NCI-H1417 treated with DMSO at 0.1 percent for 48 hours (cell line): ENCODE measurements at regions not wholly inside any gene's neighbourhood (a gene's known extent, or its start where the extent isn't known, plus 50 kb on each side); places are given as distances from the start of the nearest gene placed in this dataset.

ENCODE experiments used
- DNase-seq: peaks from one replicate; lab custom pipeline; 2025; lab: John Stamatoyannopoulos, UW

DNA sequence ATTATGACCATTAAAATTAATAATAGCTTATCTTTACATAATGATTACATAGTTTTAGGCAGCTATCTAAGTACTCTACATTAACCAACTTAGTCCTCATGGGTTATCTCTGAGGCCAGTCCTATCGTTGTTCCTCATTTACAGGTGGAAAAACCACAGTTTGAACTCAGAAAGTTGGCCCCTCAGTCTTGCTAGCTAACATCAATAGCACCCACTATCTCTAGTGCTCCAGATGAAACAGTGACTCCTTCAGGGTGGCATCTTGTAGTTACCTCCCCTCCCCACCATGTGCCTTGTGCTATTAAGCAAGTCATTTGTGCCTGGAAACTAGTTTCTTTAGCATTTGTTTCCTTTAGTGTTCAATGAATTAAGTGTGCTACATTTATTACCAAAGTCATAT lies 1086.7 kb downstream of the EFNB2 start:
- no peak for DNase-seq

DNA sequence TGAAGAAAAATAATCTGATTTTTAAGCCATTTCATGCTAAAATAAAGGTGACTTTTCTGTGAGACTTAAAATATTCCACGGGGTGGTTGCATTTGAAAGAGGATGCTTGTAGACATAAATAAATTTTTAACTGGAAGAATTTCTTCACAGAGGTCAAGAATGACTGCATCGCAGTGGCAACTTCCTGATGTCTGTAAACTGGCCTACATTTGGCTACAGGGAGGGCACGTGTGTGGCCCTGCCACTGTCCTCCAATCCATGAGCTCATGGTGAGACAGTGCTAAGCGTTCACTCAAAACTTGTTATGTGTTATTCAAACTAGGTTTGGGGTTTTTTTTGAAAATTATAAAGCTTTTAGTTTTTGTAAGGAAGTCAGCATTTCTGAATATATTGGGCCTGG lies 1089.3 kb downstream of the EFNB2 start:
- no peak for DNase-seq

DNA sequence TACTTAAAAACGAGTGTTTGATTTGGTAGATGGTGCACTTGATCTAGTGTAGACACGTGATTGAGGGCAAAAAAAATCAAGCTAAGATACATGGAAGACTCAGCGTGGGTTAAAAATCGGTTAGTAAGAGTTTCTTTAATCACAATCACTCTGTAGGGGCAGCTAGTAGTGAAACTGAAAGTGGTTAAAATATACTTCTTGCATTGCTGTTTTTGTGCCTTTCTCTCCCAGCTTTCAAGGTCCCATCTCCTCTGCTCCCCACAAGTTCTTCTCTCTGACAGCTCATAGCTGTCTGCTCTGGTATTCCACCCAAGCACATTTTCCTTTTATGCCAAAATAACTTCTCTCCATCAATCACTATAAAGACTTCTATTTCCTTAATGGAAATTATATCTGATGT lies 1089.7 kb downstream of the EFNB2 start:
- DNase-seq: no peak

DNA sequence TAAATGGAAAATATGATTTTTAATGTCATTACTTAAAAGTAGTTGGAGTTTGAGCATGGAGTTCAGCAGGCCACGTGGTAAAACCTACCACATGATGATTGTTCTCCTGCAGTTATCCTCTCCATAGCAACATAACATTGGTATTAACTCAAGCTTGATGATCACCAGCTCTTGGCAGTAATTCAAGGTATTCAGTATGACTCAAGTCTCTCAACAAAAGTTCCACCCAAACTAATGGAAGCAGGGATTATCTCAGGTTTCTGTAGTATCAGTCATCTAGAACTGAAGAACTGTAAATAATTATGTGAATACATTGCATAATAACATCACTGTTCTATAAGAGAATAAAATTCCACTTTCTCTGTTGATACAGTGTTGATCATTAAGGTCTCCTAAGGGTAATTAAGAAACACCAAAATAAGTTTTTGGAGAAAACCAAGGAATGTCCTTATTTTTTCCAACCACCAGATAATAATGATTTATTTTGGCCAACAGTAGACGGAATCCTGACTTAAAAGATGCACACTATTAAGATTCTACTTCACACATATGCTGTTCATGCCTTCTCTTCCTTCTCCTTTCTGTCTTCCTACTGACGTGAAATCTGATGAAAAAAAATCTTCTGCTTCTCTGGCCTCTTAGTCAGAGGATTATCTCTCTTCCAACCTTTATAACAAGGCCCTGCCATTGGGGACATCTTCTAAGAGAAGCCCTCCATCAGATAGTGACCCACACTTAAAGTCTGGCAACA lies 1092.3 kb downstream of the EFNB2 start:
- DNase-seq: no peak

DNA sequence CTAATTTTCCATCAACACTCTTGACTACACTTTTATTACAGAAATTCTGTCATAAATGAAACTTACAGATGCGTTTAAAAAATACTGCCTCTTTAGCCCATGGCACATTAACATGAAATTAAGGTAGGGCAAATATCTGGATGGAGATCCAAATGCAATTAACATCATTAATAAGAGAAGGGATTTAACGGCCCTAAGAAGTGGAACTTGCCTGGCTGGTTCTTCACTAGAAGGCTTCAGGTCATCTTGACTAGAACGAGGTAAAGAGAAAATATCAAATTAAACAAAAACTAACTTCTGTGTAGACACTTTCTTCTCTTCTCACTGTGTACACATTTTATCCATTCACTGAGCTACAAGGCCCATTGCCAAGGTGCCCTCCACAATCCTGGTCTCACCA lies 1093.4 kb downstream of the EFNB2 start:
- DNase-seq: no peak

DNA sequence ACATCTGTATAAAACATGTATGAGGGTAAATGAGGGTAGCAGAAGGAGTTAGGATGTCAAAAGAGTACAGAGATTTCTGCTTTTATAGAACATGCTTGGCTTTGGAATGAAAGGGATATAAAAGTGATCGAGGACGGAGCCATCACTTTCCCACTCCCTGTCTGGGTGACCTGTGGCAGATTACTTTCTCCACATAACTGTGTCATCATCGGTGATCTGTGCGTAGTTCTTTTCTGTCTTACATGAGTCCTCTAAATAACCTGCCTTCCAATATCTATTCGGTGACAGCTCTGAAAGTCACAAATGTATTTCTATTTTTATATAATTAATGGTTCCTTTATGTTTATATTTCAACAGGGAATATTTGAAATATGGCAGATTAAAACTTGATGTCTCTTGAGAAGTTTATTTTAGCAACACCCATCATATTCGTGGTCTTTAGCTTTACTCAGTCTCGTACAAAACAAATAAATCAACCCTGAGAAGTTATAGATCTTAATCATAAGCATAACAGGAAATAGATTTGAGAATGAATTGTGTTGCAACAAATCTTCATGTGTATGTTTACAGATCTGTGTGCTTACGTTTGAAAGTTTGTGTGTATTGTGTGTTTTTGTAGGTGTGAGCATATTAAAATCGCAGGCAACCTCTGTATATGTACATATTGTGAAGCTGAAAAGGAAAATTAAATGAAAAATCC lies 1094.3 kb downstream of the EFNB2 start:
- no peak for DNase-seq

DNA sequence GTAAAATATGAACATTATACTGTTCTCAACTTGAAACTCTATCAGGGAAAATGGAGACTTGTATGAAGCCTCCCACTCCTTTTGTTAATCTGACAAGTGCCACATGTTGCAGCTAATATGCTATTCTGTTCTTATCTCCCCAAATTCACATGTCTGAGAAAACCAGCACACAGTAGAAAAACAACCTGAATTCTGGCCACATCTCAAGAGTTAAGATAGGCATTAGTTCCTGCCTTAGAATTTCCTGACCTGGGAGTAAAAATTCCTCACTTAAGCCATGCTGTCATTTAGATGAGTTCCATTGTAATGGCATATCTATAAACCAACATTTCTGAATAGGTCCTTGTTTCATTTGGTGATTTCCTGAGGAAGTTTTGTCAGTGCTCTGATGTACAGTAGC lies 1098.5 kb downstream of the EFNB2 start:
- DNase-seq: no peak

DNA sequence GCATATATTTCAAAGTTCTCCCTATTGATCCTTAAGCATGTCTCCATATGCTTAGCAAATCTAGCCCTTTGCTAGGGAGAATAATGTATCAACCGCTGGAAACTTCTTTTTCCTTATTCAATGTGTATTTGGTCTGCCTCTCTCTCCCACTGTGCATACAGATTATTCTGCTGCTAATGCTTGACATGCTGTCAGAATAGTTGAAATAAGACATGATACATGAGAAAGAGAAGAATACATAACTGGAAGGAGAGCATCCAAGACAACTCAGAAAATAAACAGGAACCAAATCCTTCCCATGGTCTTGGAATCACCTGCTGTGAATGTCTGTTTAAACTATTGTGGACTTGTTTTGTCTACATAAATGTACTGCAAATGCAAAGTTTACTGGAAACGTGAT lies 1103.0 kb downstream of the EFNB2 start:
- DNase-seq: no peak

DNA sequence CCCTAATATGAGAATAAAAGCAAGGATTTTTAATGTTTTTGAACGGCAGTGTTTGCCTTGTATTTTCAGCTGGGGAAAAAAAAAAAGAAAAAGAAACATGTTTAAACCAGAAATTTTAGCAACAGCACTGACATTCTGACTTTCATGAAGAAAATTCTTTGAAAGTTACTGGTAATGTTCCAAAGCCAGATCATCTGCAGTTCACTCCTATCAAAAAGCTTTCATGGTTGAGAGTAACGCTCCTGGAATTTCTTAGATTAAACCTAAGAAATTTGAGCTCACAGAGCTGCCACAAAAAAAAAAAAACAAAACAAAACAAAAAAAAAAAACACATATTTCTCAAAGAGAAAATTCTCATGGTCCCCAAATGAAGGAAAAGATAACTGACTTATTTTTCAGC lies 1106.7 kb downstream of the EFNB2 start:
- no peak for DNase-seq

DNA sequence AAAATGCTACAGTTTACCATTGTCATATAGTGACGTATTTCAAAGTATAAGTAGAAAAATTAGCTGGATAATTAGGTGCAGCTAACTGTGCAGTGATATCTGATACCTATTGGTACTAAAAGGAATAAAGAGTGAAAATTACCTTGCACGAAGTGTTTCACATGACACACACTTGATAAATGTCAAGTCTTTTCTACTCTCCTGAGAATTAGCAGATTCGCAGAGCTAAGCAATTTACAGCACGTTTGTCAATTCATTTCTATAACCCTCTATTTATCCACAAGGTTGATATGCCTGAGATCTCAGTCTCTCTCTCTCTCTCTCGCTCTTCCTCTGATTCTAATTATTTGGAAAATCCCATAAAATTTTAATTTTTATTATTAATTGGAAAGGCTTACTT lies 1109.0 kb downstream of the EFNB2 start:
- no peak for DNase-seq

DNA sequence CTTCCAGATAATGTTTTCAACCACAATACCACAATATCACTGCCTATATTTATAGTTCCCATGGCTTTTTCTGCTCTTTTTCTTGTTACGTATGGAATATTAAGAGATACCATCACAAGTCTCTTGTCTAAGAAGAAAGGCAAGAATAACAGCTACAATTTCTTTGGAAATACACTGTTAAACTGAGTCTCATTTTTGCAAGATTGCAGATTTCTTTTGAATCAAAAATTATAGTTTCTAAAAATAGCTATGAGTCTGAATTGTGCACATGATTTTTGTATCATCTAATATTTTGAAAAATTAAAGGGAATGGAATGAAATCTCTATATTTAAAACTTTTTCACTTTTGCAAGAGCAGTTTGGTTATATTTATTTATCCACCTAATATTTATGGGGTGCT lies 1120.8 kb downstream of the EFNB2 start:
- DNase-seq: no peak

DNA sequence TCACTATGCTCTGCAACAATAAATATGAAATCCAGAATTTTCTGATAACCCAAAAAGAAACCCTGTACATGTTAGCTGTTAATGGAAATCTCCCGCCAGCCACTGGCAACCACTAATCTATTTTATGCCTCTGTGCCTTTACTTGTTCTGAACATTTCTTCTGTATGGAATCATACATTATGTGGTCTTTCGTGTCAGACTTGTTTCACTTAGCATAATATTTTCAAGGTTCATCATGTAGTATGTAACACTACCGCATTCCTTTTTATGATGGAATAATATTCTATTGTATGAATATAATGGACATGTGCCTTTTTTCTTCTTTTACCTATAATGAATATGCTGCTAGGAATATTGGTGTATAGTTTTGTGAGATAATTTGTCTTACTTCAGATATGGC lies 1123.3 kb downstream of the EFNB2 start:
- DNase-seq: no peak

DNA sequence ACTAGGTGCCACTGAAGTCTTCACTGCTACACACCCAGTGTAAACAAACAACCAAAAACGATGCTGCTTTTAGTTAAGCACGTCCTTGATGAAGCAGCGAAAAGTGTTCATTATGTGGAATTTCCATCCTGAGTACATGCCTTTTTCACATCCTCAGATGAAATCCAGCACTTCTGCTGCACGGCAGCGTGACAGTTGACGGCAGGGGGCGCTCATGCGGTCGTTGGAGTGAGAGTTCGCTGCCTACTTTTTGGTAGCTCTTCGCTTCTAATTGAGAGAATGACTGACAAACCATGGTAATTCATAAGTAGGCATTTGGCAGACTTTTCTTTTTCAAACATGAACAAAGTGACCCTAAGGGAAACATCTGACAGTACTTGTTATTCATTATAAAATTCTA lies 1124.9 kb downstream of the EFNB2 start:
- DNase-seq: no peak

DNA sequence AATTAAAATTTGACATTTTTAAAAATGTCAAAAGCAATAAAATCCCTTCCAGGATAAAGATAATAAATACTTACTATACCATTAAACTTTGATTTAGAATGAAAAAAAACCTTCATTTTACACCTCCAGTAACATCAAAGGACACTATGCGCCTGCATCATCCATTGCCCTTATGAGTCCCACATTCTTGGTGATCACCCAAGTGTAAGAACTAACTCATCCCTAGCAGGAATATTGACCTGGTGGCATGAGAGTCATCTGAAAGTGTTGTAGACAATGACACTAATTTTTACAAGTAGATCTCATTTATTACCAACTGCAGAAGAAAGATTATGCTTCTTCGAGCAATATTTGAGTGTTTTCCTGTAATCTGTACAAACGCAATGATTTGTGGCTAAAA lies 1128.9 kb downstream of the EFNB2 start:
- no peak for DNase-seq

DNA sequence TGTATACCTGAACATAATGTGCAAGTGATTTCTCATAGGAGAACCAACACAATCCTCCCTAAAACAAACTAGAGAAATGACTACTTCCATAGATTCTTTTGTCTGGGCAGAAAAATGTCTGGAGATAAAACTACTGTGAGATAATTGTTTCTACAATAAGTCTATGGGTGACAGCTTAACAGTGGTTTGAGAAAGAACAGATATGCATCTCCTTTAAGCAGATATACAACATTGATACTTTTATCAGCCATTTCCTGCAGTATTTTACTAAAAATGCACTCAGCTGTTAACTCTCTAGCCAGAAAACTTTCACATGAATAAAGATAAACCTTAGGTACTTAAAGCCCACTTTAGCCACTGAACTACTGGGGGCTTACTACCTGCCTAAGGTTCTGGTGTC lies 1132.4 kb downstream of the EFNB2 start:
- DNase-seq: no peak

DNA sequence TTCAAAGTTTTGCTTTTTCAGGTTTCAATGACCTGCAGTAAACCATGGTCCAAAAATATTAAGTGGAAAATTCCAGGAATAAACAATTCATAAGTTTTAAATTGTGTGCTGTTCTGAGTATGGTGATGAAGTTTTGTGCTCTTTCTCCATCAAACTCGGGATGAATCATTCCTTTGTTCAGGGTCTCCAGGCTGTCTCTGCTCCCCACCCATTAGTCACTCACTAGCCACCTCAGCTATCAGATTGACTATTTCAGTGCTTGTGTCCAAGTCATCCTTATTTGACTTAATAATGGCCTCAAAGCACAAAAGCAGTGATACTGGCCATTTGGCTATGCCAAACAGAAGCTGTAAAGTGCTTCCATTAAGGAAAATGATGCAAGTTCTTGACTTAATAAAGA lies 1140.4 kb downstream of the EFNB2 start:
- DNase-seq: no peak

DNA sequence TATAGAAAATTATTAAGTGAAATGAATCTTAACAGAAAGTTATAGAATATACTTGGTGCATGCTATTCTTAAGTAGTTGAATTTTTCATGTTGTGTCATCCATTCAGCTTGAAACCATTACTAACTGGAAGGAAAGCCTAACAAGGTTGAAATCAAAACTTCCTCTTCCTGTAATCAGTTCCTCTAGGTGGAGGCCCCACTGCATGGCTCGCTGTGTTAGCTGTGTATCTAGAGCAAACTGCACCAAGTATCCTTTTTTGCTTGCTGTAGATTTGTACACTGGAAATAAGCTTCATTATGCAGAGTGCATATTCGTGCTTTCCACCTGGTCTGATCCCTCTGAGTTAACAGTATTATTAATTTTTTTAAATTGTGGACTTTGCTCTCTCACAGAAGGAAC lies 1146.1 kb downstream of the EFNB2 start:
- no peak for DNase-seq

DNA sequence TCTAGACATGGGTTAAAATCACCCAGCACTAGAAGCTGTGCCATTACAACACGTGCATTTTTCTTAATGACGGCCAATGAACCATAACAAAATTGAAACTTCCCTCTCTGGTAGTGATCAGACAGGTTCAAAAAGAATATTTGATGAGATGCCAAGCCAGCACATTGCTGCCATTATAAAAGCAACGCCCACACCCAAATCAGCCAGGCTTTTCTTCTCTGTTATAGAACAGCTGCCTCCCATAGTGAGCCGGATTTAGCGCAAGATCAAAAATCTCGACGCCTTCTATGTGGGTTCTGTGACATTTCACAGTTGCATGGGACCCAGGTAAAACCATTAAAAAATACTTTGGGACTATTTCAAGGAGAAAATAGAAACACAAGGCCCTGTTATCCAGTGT lies 1158.0 kb downstream of the EFNB2 start:
- DNase-seq: no peak

DNA sequence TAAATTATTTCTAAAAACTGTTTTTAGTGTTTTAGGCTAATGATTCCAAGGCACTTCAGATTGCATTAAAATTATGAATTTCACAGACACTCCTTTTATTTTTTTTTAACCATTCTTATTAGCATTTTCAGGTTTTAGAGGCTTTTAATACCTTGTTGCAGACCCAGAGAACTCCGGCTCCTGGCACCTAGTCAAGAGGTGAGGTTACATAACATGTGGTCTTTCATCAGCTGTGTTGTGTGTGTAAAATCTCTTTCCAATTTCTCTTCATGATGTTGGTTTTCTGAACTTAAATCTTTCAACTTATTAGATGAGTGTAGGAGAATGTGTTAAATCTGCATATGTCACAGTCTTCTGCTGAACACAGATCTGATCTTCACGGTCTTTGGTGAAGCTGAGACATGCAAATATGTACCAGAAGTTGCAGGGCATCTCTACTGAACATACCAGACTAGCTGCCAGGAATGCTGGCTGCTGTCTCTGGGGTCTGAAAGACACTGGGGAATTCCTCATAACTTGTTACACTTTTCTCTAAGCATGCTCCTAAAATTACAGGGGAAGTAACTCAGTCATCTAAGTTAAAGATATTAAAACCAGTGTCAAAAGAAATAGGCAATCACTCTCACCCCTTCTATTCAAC lies 1165.3 kb downstream of the EFNB2 start:
- no peak for DNase-seq

DNA sequence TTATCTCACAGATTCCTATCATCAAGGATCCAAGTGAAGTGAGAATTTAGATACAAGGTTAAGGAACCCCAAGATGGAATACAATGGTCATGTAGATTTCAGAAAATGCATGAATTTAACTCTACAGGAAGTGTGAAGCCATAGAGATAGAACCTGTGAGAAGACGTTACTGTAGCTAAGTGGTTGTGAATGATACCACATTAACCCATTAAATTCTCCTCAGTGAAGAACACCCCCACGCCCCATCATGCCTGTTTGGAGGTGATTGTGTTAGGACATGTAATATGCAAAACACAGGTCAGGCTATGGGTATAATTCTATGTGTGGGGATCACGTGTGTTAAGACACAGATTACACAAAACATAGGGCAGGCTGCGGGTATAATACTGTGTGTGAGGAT lies 1166.7 kb downstream of the EFNB2 start:
- DNase-seq: no peak

DNA sequence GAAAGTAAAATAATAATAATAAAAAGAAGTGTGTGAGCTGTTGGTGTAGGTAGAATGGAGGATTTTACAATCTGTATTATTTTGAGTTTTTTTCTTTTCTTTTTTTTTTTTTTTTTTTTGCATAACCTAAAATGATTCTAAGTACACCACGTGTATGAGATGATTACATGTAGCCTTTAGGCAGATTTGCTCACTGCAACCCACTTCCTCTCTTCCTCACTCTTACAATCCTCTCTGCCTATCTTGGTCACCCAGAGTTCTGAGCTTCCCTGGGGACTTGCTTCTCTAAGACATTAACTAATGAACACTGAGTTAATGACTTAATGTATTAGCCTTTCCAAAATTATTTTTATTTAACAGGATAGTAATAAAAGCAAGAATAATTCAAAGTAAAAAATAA lies 1169.6 kb downstream of the EFNB2 start:
- no peak for DNase-seq

DNA sequence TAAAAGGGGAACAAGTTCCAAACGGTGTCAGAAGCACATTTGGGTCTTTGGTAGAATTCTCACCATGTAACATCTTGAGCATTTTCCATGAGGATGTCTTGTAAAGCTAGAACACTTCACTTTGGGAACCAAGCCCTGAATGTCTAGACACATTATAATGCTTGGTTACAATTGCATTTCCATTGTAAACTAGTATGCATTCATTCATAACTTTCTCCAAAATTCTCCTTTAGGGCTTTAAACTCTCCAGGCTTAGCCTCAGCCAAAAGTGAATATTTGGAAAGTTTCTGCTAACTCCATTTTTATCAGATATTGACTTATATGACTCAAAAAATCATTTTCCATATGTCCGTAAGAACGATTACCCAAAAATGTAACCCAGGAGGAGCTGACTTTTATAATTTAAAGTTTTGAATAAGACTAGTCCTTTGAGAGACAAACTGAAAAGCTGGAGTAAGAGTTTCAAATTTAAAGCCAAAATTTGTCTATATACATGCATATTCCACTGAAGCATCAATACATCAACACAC lies 1170.4 kb downstream of the EFNB2 start:
- no peak for DNase-seq

DNA sequence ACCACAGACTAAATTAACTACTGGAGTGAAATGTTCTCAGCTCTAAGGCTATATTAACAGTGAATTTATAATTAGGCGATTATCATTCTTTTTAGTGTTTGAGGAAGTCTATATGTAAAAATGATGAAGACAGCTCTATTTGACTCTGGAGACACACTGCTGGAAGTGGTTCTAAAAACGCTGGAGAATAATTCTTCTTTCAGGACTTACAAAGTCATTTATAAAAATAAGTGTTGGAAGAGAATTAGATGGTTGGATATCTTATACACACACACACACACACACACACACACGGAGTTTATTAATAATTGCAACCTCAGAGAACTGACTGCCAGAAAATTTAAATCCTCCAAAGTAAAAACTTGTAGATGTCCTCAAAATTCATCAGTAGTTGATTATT lies 1171.3 kb downstream of the EFNB2 start:
- DNase-seq: no peak
